ENCODE measurements at regions not wholly inside any gene's neighbourhood (a gene's known extent, or its start where the extent isn't known, plus 50 kb on each side); places are given as distances from the start of the nearest gene placed in this dataset.

DNA sequence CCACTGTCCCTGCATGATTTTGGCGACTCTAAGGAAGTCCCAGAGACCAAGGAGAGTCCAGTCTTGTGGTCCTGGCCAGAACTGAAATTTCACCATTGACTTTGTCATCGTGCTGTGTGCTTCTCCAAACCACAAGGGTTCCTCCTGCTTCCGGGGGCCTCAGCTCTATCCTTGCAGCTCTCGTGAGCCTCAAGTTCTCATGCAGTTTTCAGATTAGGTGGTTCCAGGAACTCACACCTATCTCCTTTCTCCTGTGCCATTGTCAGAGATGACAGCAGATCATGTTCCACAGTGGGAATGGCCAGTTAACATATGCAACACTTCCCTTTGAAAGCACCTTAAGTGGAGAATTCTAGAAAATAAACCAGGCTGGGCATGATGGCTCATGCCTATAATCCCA, 97.9 kb upstream of the CRHR1 start:
- no peaks in the 10 kb centered on the region for H3K9me3 ChIP-seq (ENCODE audit: control insufficient read depth, low read length)
- Mint-ChIP-seq H3K27ac (no peak overlapping the region), H3K4me1 (no peaks in the 10 kb centered on the region), H3K4me3 (no peak overlapping the region), H3K27me3 (ENCODE audit: insufficient read depth) (peaks cover 7% of the 10 kb centered on the region), H3K36me3 (ENCODE audit: low read depth) (no peaks in the 10 kb centered on the region), H3K9me3 (no peaks in the 10 kb centered on the region)
- no peak overlapping the region for H3K9ac ChIP-seq (ENCODE audit: extremely low read depth, low read length, poor library complexity, severe bottlenecking)
- TF ChIP-seq CTCF (conservative IDR thresholded peaks at IDR 0.05), result no peak
- H3K4me1 ChIP-seq (ENCODE audit: control insufficient read depth, insufficient read depth, low read length), result no peaks in the 10 kb centered on the region
- peaks cover 19% of the 10 kb centered on the region for H3K27me3 ChIP-seq (ENCODE audit: control insufficient read depth, insufficient read depth, low read length, poor library complexity, severe bottlenecking)
- no peak overlapping the region for H3K4me3 ChIP-seq (ENCODE audit: low read length)
- no peaks in the 10 kb centered on the region for H3K36me3 ChIP-seq (ENCODE audit: control insufficient read depth, insufficient read depth, low read length)
- WGBS, 2 experiments (ENCODE audit: insufficient coverage in 1 of 2, insufficient read length in 1 of 2), result 89 to 92% methylated on average over 4 of the region's 4 CpGs
- no peak overlapping the region for H3K27ac ChIP-seq (ENCODE audit: low read depth, low read length)
- no peak for DNase-seq

DNA sequence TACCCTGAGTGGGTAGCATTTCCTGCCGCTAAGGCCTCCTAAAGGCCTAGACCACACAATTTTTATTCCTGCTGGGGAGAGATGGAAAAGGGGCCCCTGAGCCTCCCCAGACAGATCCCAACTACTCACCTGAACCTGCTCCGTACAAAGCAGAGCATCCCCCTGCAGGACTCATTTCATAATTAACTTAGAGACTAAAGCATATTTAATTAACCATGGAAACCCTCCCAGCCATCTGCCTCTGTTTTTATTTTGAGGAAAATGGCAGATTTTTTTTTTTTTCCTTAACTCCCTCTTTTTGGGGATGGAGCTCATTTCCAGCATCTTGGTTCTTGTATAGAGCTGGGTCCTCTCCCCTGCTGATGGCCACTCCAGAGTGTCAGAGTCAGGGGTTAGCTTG, 96.5 kb upstream of the CRHR1 start:
- Mint-ChIP-seq H3K27me3 (ENCODE audit: insufficient read depth) (peaks cover 7% of the 10 kb centered on the region), H3K4me1 (no peaks in the 10 kb centered on the region)
- TF ChIP-seq CTCF (conservative IDR thresholded peaks at IDR 0.05), result no peak

GRCh38 chr17:45688353-45688752, 95.8 kb upstream of the CRHR1 start:
- no peaks in the 10 kb centered on the region for H3K4me1 Mint-ChIP-seq
- H3K9me3 ChIP-seq (ENCODE audit: control insufficient read depth, low read length), result no peaks in the 10 kb centered on the region
- H3K27me3 Mint-ChIP-seq (ENCODE audit: insufficient read depth), result peaks cover 7% of the 10 kb centered on the region
- H3K9me3 Mint-ChIP-seq, result no peaks in the 10 kb centered on the region
- TF ChIP-seq CTCF (conservative IDR thresholded peaks at IDR 0.05), result no peak
- no peak overlapping the region for H3K27ac Mint-ChIP-seq
- no peak overlapping the region for H3K4me3 ChIP-seq (ENCODE audit: low read length)
- no peak for DNase-seq
- no peaks in the 10 kb centered on the region for H3K36me3 Mint-ChIP-seq (ENCODE audit: low read depth)
- no peak overlapping the region for H3K9ac ChIP-seq (ENCODE audit: extremely low read depth, low read length, poor library complexity, severe bottlenecking)
- H3K27me3 ChIP-seq (ENCODE audit: control insufficient read depth, insufficient read depth, low read length, poor library complexity, severe bottlenecking), result peaks cover 19% of the 10 kb centered on the region
- H3K4me3 Mint-ChIP-seq, result no peak overlapping the region
- H3K4me1 ChIP-seq (ENCODE audit: control insufficient read depth, insufficient read depth, low read length), result no peaks in the 10 kb centered on the region
- H3K36me3 ChIP-seq (ENCODE audit: control insufficient read depth, insufficient read depth, low read length), result no peaks in the 10 kb centered on the region
- WGBS, 2 experiments (ENCODE audit: insufficient coverage in 1 of 2, insufficient read length in 1 of 2), result 82 to 85% methylated on average over 9 to 10 of the region's 10 CpGs
- no peak overlapping the region for H3K27ac ChIP-seq (ENCODE audit: low read depth, low read length)

More for the DNA sequence above, 96.5 kb upstream of the CRHR1 start:
- Mint-ChIP-seq H3K4me3 (no peak overlapping the region), H3K27ac (no peak overlapping the region), H3K36me3 (ENCODE audit: low read depth) (no peaks in the 10 kb centered on the region), H3K9me3 (no peaks in the 10 kb centered on the region)
- 95% methylated on average over 2 of the region's 2 CpGs; no CpG with 5 or more reads in 1 of the 2 experiments for WGBS, 2 experiments (ENCODE audit: insufficient coverage in 1 of 2, insufficient read length in 1 of 2)
- Histone ChIP-seq H3K27me3 (ENCODE audit: control insufficient read depth, insufficient read depth, low read length, poor library complexity, severe bottlenecking) (peaks cover 19% of the 10 kb centered on the region), H3K27ac (ENCODE audit: low read depth, low read length) (no peak overlapping the region), H3K9ac (ENCODE audit: extremely low read depth, low read length, poor library complexity, severe bottlenecking) (no peak overlapping the region), H3K4me3 (ENCODE audit: low read length) (no peak overlapping the region), H3K36me3 (ENCODE audit: control insufficient read depth, insufficient read depth, low read length) (no peaks in the 10 kb centered on the region), H3K9me3 (ENCODE audit: control insufficient read depth, low read length) (no peaks in the 10 kb centered on the region), H3K4me1 (ENCODE audit: control insufficient read depth, insufficient read depth, low read length) (no peaks in the 10 kb centered on the region)
- DNase-seq, result no peak
